Suprapubic skin (tissue), 4 donors: ENCODE measurements at regions not wholly inside any gene's neighbourhood (a gene's known extent, or its start where the extent isn't known, plus 50 kb on each side); places are given as distances from the start of the nearest gene placed in this dataset.

ENCODE experiments used
- CTCF ChIP-seq, 2 donors: fragments of 200-600 bp in 1 of 2; fragments of 450-650 bp in 1 of 2; sonication (generic) in 1 of 2; IDR thresholded peaks; one replicate each; pipeline ENCODE4 v1.5.1; 2016 to 2019; ENCODE audit warnings: antibody characterized with exemption in 2 of 2, mild to moderate bottlenecking in 1 of 2, moderate library complexity in 1 of 2
- POLR2A ChIP-seq, 2 donors: fragments of 450-650 bp; IDR thresholded peaks; one replicate each; pipeline ENCODE4 v1.6.1; 2017; ENCODE audit warnings: antibody characterized with exemption in 2 of 2, mild to moderate bottlenecking in 2 of 2, moderate library complexity in 2 of 2
- POLR2AphosphoS5 ChIP-seq, 3 donors: sonication (generic); formaldehyde crosslinking; IDR thresholded peaks; one replicate each; pipeline ENCODE4 v1.6.1; 2017; ENCODE audit warnings: antibody characterized with exemption in 3 of 3

- TF ChIP-seq POLR2A (IDR thresholded peaks at IDR 0.05) (no peak), POLR2AphosphoS5 (IDR thresholded peaks at IDR 0.05) (no peak), CTCF (IDR thresholded peaks at IDR 0.05) (no peak)
Measured at GRCh38 chr7:46619723-46620310, 698.7 kb upstream of the IGFBP3 start.
